ENCODE measurements at regions not wholly inside any gene's neighbourhood (a gene's known extent, or its start where the extent isn't known, plus 50 kb on each side); places are given as distances from the start of the nearest gene placed in this dataset.

- TF ChIP-seq POLR2A (IDR thresholded peaks at IDR 0.05; ENCODE audit: low read length) (no peak), GATA1 (IDR thresholded peaks at IDR 0.05; ENCODE audit: low read depth, low read length) (no peak)
These were observed 52.1 kb upstream of the ITGA6 start for GRCh38 chr2:172375251-172375650.
